Heart left ventricle (tissue), 16 donors: ENCODE measurements at regions not wholly inside any gene's neighbourhood (a gene's known extent, or its start where the extent isn't known, plus 50 kb on each side); places are given as distances from the start of the nearest gene placed in this dataset.

Experiments
- ATAC-seq, 4 donors: fragments of 200-7000 bp; cut with Tn5 transposase; one replicate each; pipeline ENCODE4 v1.9.1; 2020 to 2022; ENCODE audit warnings: moderate library complexity in 4 of 4, mild to moderate bottlenecking in 3 of 4, moderate number of reproducible peaks in 1 of 4
- DNase-seq, 5 donors: peaks; one replicate each; pipeline ENCODE4 v3.0.0-alpha.2; 2020
- H3K27ac ChIP-seq, 12 donors: fragments of 200-600 bp; sonication (generic) in 4 of 12; one replicate each; pipeline versions ENCODE4 v1.5.0 to v1.8.0; 2016 to 2022; ENCODE audit warnings: mild to moderate bottlenecking in 2 of 12
- H3K27me3 ChIP-seq, 9 donors: fragments of 200-600 bp; sonication (generic) in 2 of 9; one replicate each; pipeline versions ENCODE4 v1.5.1 to v1.8.0; 2016 to 2022; ENCODE audit warnings: mild to moderate bottlenecking in 3 of 9
- H3K36me3 ChIP-seq, 9 donors: fragments of 200-600 bp; sonication (generic) in 2 of 9; one replicate each; pipeline versions ENCODE4 v1.5.0 to v1.8.0; 2018 to 2022; ENCODE audit warnings: mild to moderate bottlenecking in 2 of 9
- H3K4me1 ChIP-seq, 12 donors: fragments of 200-600 bp; sonication (generic) in 4 of 12; one replicate each; pipeline versions ENCODE4 v1.5.0 to v1.8.0; 2016 to 2022; ENCODE audit warnings: mild to moderate bottlenecking in 3 of 12
- H3K4me3 ChIP-seq, 12 donors: fragments of 200-600 bp; sonication (generic) in 4 of 12; one replicate each; pipeline versions ENCODE4 v1.5.0 to v1.8.0; 2017 to 2022; ENCODE audit warnings: mild to moderate bottlenecking in 9 of 12, moderate library complexity in 4 of 12
- H3K9me3 ChIP-seq, 12 donors: fragments of 200-600 bp; sonication (generic) in 4 of 12; one replicate each; pipeline versions ENCODE4 v1.5.0 to v1.8.0; 2016 to 2022; ENCODE audit warnings: mild to moderate bottlenecking in 1 of 12
- CTCF ChIP-seq, 12 donors: fragments of 200-600 bp; sonication (generic) in 4 of 12; IDR thresholded peaks; one replicate each; pipeline versions ENCODE4 v1.5.0 to v1.8.0; 2018 to 2022; ENCODE audit warnings: antibody characterized with exemption in 12 of 12, mild to moderate bottlenecking in 5 of 12
- POLR2A ChIP-seq, 2 donors: fragments of 450-650 bp; IDR thresholded peaks; one replicate each; pipeline ENCODE4 v1.6.1; 2017; ENCODE audit warnings: antibody characterized with exemption in 2 of 2, mild to moderate bottlenecking in 2 of 2, moderate library complexity in 2 of 2
- WGBS, 4 donors: extraction: QIAGEN DNeasy Blood & Tissue Kit in 2 of 4; methylation state at CpG; one replicate each; pipeline versions ENCODE4 v1.1.5 to v1.1.7; 2013 to 2018; 5-methylcytosine and 5-hydroxymethylcytosine counted together
- intact Hi-C, 10 donors: fragments of 100-400 bp; cut with DNase I; formaldehyde crosslinking; loops; one replicate each; pipeline versions ENCODE4 v1.11.1 to v1.14.2; 2022
- donor health status: ischemic (EF 13 %, LVEDD 7.1; RV severe dilation, severe dysfunction).
- donor health status: healthy with polysubstance abuse.
- donor health status: DM: no; HTN: yes; CAD: no.
- donor health status: DM: no; HTN: no; CAD: no.
- donor health status: ischemic (EF 25% LVEDD 6.9; RV normal size, moderate dysfunction).
- donor health status: ischemic (EF 25% LVEDD 5.7; RV mildly dilated, moderate dysfunction).
- donor health status: healthy.
- donor health status: DM: yes; HTN: yes; CAD: no.
- donor health status: ischemic (EF 35%, LVEDD 5.7; RV mildly dilated, moderate dysfunction).
- donor health status: nonischemic (EF 11% LVEDD 7.7; RV severe dilation, severe dysfunction).
- donor health status: DM: yes; HTN: yes; CAD: no.
- donor health status: PGD.
- donor health status: ischemic (EF 29% LVEDD 5.4; RV normal size, mild dysfunction).
- donor health status: nonischemic (EF 23%, LVEDD 6.1; RV moderate dilation, normal function).

GRCh38 chr9:16312962-16313546 is 557.4 kb downstream of the BNC2 start:
- Histone ChIP-seq H3K36me3 (no peaks in the 10 kb centered on the region), H3K4me3 (no peak overlapping the region), H3K27ac (no peak overlapping the region), H3K27me3 (peaks cover 0 to 5% (median 0%) of the 10 kb centered on the region in 9 donors), H3K4me1 (peaks cover 0 to 17% (median 0%) of the 10 kb centered on the region in 12 donors), H3K9me3 (no peaks in the 10 kb centered on the region)
- DNase-seq: no peak
- ATAC-seq: no peak
- no peak for TF ChIP-seq CTCF (IDR thresholded peaks at IDR 0.05)
- TF ChIP-seq POLR2A (IDR thresholded peaks at IDR 0.05): no peak
- WGBS, 4 donors: 83 to 94% (median 91%) methylated on average over 10 of the region's 10 CpGs
- intact Hi-C loops: no loop called here

DNA sequence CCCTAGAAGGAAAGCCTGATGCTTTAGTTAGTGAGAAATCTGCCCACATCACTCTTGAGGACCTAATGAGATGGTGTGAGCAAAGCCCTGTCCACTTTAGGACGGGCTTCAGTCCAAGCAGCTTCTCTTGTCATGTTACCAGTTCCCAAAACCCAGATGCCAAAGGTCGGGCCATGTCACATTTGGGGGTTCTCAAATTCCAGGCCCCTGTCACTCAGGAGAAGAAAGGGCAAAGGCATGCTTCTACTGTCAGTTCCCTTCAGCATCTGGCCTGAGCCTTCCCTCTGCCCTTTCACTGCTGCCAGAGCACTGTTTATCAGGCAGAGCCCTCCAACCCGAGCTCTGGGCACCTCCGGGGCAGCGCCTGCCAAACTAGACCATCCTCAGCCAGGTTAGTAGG is 556.0 kb downstream of the BNC2 start:
- H3K27me3 ChIP-seq: peaks cover 0 to 5% (median 0%) of the 10 kb centered on the region in 9 donors
- DNase-seq (no peak), ATAC-seq (no peak)
- H3K4me3 ChIP-seq: no peak overlapping the region
- no peaks in the 10 kb centered on the region for H3K36me3 ChIP-seq
- no peak overlapping the region for H3K27ac ChIP-seq
- H3K4me1 ChIP-seq: peaks cover 0 to 15% (median 0%) of the 10 kb centered on the region in 12 donors
- intact Hi-C loops: no loop called here
- H3K9me3 ChIP-seq: no peaks in the 10 kb centered on the region
- TF ChIP-seq CTCF (IDR thresholded peaks at IDR 0.05) (no peak), POLR2A (IDR thresholded peaks at IDR 0.05) (no peak)
- WGBS, 4 donors: 84 to 91% (median 87%) methylated on average over 4 to 5 of the region's 5 CpGs

GRCh38 chr9:16315720-16316119 is 554.8 kb downstream of the BNC2 start:
- ATAC-seq (peak in 1 of 4 donors; percentile 12), DNase-seq (no peak)
- Histone ChIP-seq H3K36me3 (no peaks in the 10 kb centered on the region), H3K4me1 (peaks cover 0 to 3% (median 0%) of the 10 kb centered on the region in 12 donors), H3K27me3 (peaks cover 0 to 4% (median 0%) of the 10 kb centered on the region in 9 donors), H3K9me3 (no peaks in the 10 kb centered on the region), H3K27ac (no peak overlapping the region), H3K4me3 (no peak overlapping the region)
- WGBS, 4 donors: 65 to 77% (median 67%) methylated on average over 6 of the region's 6 CpGs
- intact Hi-C loops: no loop called here
- TF ChIP-seq POLR2A (IDR thresholded peaks at IDR 0.05) (no peak), CTCF (IDR thresholded peaks at IDR 0.05) (no peak)

GRCh38 chr9:16316456-16316855 is 554.0 kb downstream of the BNC2 start:
- ATAC-seq: no peak

More at GRCh38 chr9:16316456-16316855, 554.0 kb downstream of the BNC2 start:
- H3K4me3 ChIP-seq: no peak overlapping the region
- H3K4me1 ChIP-seq: peaks cover 0 to 7% (median 0%) of the 10 kb centered on the region in 12 donors
- no peaks in the 10 kb centered on the region for H3K36me3 ChIP-seq
- H3K9me3 ChIP-seq: no peaks in the 10 kb centered on the region
- 83 to 88% (median 85%) methylated on average over 9 of the region's 9 CpGs for WGBS, 4 donors
- H3K27ac ChIP-seq: no peak overlapping the region
- TF ChIP-seq CTCF (IDR thresholded peaks at IDR 0.05) (no peak), POLR2A (IDR thresholded peaks at IDR 0.05) (no peak)
- no peak for DNase-seq
- peaks cover 0 to 4% (median 0%) of the 10 kb centered on the region in 9 donors for H3K27me3 ChIP-seq
- intact Hi-C loops: no loop called here
